Adrenal gland (tissue), 5 donors: ENCODE measurements at regions not wholly inside any gene's neighbourhood (a gene's known extent, or its start where the extent isn't known, plus 50 kb on each side); places are given as distances from the start of the nearest gene placed in this dataset.

Source experiments
- POLR2A ChIP-seq, 2 donors: fragments of 450-650 bp; IDR thresholded peaks; one replicate each; pipeline ENCODE4 v1.6.1; 2017; ENCODE audit warnings: antibody characterized with exemption in 2 of 2, mild to moderate bottlenecking in 2 of 2, moderate library complexity in 1 of 2
- TF ChIP-seq, protein P1 (sequence below), 6 experiments: fragments of 450-650 bp in 4 of 6; fragments of 200-600 bp in 2 of 6; sonication (generic) in 1 of 6; IDR thresholded peaks; 1 replicate in 5 of 6; 2 replicates in 1 of 6; pipeline versions ENCODE4 v1.5.1 to v1.8.0; 2016 to 2021; ENCODE audit warnings: antibody characterized with exemption in 6 of 6, mild to moderate bottlenecking in 2 of 6, moderate library complexity in 1 of 6
- donor health status: DM: no; HTN: no; CAD: no.

- TF ChIP-seq, protein P1, sequence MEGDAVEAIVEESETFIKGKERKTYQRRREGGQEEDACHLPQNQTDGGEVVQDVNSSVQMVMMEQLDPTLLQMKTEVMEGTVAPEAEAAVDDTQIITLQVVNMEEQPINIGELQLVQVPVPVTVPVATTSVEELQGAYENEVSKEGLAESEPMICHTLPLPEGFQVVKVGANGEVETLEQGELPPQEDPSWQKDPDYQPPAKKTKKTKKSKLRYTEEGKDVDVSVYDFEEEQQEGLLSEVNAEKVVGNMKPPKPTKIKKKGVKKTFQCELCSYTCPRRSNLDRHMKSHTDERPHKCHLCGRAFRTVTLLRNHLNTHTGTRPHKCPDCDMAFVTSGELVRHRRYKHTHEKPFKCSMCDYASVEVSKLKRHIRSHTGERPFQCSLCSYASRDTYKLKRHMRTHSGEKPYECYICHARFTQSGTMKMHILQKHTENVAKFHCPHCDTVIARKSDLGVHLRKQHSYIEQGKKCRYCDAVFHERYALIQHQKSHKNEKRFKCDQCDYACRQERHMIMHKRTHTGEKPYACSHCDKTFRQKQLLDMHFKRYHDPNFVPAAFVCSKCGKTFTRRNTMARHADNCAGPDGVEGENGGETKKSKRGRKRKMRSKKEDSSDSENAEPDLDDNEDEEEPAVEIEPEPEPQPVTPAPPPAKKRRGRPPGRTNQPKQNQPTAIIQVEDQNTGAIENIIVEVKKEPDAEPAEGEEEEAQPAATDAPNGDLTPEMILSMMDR (IDR thresholded peaks at IDR 0.05), result no peak
- TF ChIP-seq POLR2A (IDR thresholded peaks at IDR 0.05), result no peak
Observed at GRCh38 chr1:101448018-101448417, 211.2 kb downstream of the S1PR1 start.
